Mesothelial cell of epicardium (in vitro differentiated cells): ENCODE measurements at regions not wholly inside any gene's neighbourhood (a gene's known extent, or its start where the extent isn't known, plus 50 kb on each side); places are given as distances from the start of the nearest gene placed in this dataset.

Experiments used
- DNase-seq, 2 experiments: peaks; one replicate each; pipeline ENCODE4 v3.0.0; 2021; ENCODE audit warnings: low spot score in 2 of 2; ENCODE audit not compliant: unreplicated experiment in 2 of 2
- H3K27ac Mint-ChIP-seq: 2 replicates; pipeline ENCODE4 v1.8.0; 2021; ENCODE audit warnings: mixed read lengths
- H3K27me3 Mint-ChIP-seq: 2 replicates; pipeline ENCODE4 v1.8.0; 2021; ENCODE audit warnings: low read depth, mixed read lengths
- H3K36me3 Mint-ChIP-seq: 2 replicates; pipeline ENCODE4 v1.8.0; 2021; ENCODE audit warnings: mixed read lengths
- H3K4me1 Mint-ChIP-seq: 2 replicates; pipeline ENCODE4 v1.8.0; 2021; ENCODE audit warnings: mixed read lengths
- H3K4me3 Mint-ChIP-seq: 2 replicates; pipeline ENCODE4 v1.8.0; 2021; ENCODE audit warnings: mild to moderate bottlenecking, moderate library complexity, mixed read lengths
- H3K9me3 Mint-ChIP-seq: 2 replicates; pipeline ENCODE4 v1.8.0; 2021; ENCODE audit warnings: mixed read lengths
- TF ChIP-seq, protein P1 (sequence below): fragments of 200-600 bp; sonication (generic); IDR thresholded peaks from one replicate; pipeline ENCODE4 v1.5.0; 2021; ENCODE audit warnings: antibody characterized with exemption; ENCODE audit not compliant: unreplicated experiment

DNA sequence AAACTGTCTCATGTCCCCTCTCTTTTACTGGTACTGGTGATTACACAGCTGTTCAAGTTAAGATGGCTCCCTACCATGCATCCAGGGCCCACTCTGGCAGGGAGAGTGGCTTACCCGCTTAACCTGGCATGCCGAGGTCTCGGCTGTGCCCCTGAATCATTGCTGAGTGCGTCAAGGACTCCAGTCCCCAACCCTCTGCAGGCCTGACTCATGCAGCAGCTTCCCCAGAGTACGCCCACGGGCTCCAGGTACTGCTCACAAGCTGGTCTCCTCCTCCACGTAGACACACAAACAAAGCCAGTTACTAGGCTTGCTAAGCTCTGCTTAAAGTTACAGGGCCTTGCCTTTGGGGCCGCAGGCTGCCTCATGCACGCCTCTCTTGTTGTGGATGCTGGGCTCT lies 447.4 kb downstream of the COG6 start:
- H3K36me3 Mint-ChIP-seq, result peaks cover 3% of the 10 kb centered on the region
- H3K27ac Mint-ChIP-seq, result no peak overlapping the region
- no peaks in the 10 kb centered on the region for H3K4me1 Mint-ChIP-seq
- H3K9me3 Mint-ChIP-seq, result peaks cover 10% of the 10 kb centered on the region
- TF ChIP-seq, protein P1, sequence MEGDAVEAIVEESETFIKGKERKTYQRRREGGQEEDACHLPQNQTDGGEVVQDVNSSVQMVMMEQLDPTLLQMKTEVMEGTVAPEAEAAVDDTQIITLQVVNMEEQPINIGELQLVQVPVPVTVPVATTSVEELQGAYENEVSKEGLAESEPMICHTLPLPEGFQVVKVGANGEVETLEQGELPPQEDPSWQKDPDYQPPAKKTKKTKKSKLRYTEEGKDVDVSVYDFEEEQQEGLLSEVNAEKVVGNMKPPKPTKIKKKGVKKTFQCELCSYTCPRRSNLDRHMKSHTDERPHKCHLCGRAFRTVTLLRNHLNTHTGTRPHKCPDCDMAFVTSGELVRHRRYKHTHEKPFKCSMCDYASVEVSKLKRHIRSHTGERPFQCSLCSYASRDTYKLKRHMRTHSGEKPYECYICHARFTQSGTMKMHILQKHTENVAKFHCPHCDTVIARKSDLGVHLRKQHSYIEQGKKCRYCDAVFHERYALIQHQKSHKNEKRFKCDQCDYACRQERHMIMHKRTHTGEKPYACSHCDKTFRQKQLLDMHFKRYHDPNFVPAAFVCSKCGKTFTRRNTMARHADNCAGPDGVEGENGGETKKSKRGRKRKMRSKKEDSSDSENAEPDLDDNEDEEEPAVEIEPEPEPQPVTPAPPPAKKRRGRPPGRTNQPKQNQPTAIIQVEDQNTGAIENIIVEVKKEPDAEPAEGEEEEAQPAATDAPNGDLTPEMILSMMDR, result no peak
- DNase-seq, result no peak
- H3K4me3 Mint-ChIP-seq, result no peak overlapping the region
- H3K27me3 Mint-ChIP-seq, result no peaks in the 10 kb centered on the region

DNA sequence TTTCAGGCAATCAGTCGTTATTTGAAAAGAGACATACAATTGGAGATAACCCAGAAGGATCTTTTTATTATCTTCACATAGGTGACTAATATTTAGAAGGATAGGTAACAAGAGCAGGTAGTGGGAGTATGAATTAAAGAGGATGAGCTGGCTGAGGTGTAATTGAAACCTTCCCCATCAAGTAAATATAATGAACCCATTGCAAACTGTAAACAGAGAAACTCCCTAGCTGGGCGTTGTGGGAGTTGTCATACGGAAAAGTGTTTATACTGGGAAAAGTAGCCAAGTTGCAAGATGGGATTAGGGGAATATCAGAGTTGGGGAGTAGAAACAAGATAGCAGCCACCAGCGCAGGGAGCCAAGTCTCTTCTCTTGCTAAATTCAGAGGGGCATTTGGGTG lies 448.4 kb downstream of the COG6 start:
- Mint-ChIP-seq H3K27me3 (no peaks in the 10 kb centered on the region), H3K27ac (no peak overlapping the region), H3K9me3 (peaks cover 7% of the 10 kb centered on the region), H3K36me3 (peaks cover 2% of the 10 kb centered on the region), H3K4me1 (no peaks in the 10 kb centered on the region), H3K4me3 (no peak overlapping the region)
- TF ChIP-seq, protein P1, result no peak
- no peak for DNase-seq

DNA sequence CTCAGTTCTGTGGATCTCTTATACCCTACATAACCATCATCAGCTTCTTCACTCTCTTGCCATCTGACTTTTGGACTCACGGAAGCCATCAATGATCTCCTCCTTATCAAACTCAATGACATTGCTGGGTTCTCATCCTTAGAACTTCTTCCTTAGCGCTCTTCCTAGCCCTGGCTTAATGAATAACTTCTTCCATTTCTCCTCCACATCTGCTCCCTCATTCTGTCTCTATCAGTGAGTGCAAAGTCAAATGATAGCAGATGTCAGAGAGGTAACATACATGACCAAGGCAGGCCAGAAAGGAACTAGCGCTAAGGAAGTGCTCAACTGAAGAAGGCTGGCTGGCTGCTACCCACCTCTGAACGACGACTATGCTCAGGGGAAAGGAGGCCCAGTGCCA lies 449.8 kb downstream of the COG6 start:
- Mint-ChIP-seq H3K27ac (no peak overlapping the region), H3K9me3 (peaks cover 2% of the 10 kb centered on the region), H3K4me1 (no peaks in the 10 kb centered on the region), H3K27me3 (no peaks in the 10 kb centered on the region), H3K4me3 (no peak overlapping the region), H3K36me3 (no peaks in the 10 kb centered on the region)
- DNase-seq, result no peak
- TF ChIP-seq, protein P1, result no peak

DNA sequence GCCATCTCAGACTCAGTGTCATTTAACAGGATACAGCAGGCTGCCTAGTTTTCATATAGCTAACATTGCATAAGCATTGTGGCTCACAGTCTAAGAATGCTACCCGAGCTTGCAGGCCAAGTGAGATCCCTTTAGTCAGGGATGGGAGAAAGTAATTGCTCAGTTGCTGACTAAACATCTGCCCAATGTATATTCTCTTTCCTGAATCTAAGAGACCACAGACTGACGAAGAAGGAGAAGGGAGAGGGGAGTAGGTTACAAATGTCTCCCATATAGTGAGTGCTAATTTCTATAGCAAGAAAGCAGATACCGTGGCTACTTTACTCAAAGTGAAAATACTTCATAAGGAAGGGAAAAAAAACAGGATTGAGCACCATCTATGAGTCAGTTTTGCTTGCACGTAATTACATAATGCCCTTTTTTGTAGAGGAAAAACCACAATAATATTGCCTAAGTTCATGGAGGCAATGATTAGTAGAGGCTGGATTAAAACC lies 453.9 kb downstream of the COG6 start:
- Mint-ChIP-seq H3K4me1 (peaks cover 4% of the 10 kb centered on the region), H3K27ac (no peak overlapping the region), H3K4me3 (no peak overlapping the region), H3K27me3 (no peaks in the 10 kb centered on the region), H3K36me3 (no peaks in the 10 kb centered on the region), H3K9me3 (no peaks in the 10 kb centered on the region)
- TF ChIP-seq, protein P1, result no peak
- no peak for DNase-seq

DNA sequence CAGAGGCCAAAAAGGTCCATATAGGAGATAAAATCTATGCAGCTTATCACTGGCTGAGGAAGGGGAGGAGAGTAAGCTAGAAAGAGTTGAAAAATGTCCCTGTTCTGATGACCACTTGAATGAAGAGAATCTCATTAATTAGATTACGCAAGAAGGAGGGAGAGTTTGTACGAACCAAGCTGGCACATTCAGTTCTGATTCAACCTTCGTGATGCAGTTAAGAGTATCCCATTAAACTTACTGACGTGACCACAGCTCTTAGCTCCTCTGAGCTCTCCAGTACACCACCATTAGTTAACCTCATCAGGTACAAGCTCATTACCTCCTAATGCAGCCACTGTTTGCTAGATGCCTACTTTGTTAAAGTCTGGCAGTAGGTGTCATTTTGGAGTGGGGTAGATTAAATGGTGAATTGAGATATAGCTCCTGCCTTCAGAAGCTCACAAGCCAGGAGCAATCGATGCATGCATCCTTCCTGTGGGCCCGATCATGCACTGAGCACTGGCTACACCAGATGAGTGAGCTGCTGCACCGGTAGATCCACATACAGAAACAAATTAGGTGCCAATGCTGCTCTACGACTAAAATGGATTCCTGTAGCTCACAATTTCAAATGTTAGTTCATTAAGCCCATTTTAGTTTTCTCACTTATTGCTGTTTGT lies 458.3 kb downstream of the COG6 start:
- Mint-ChIP-seq H3K27ac (no peak overlapping the region), H3K4me3 (no peak overlapping the region), H3K9me3 (no peaks in the 10 kb centered on the region), H3K4me1 (peaks cover 22% of the 10 kb centered on the region), H3K27me3 (no peaks in the 10 kb centered on the region), H3K36me3 (no peaks in the 10 kb centered on the region)
- TF ChIP-seq, protein P1, result no peak
- DNase-seq, result no peak
